ENCODE measurements at regions not wholly inside any gene's neighbourhood (a gene's known extent, or its start where the extent isn't known, plus 50 kb on each side); places are given as distances from the start of the nearest gene placed in this dataset.
"Not testable (repeated sequence)": the region's sequence is repeated elsewhere in the genome, so short reads cannot be mapped to it uniquely, and the experiment has no call there.

- no peak for DNase-seq
Measured at GRCh38 chr5:125912028-125912427, 511.2 kb upstream of the GRAMD2B start.

- DNase-seq: no peak
Measured at GRCh38 chr5:125913200-125913599, 510.0 kb upstream of the GRAMD2B start.

GRCh38 chr5:125914471-125914870 is 508.7 kb upstream of the GRAMD2B start:
- no peak for DNase-seq

GRCh38 chr5:125923958-125924357 is 499.3 kb upstream of the GRAMD2B start:
- not testable (repeated sequence) for DNase-seq

- no peak for DNase-seq
Measured at GRCh38 chr5:125926172-125926571, 497.0 kb upstream of the GRAMD2B start.

GRCh38 chr5:125928663-125929062 is 494.5 kb upstream of the GRAMD2B start:
- DNase-seq: no peak

- no peak for DNase-seq
Measured at GRCh38 chr5:125950012-125950615, 473.1 kb upstream of the GRAMD2B start.

- DNase-seq: no peak
Measured at GRCh38 chr5:125961150-125961549, 462.1 kb upstream of the GRAMD2B start.

GRCh38 chr5:125965577-125965976 is 457.6 kb upstream of the GRAMD2B start:
- no peak for DNase-seq

GRCh38 chr5:125967576-125967975 is 455.6 kb upstream of the GRAMD2B start:
- DNase-seq: no peak

GRCh38 chr5:125969011-125969813 is 454.0 kb upstream of the GRAMD2B start:
- no peak for DNase-seq

GRCh38 chr5:125969814-125970171 is 453.4 kb upstream of the GRAMD2B start:
- DNase-seq: no peak

- no peak for DNase-seq
Measured at GRCh38 chr5:125970631-125971307, 452.4 kb upstream of the GRAMD2B start.

GRCh38 chr5:125972706-125973105 is 450.5 kb upstream of the GRAMD2B start:
- no peak for DNase-seq

- DNase-seq: no peak
Measured at GRCh38 chr5:125974679-125975078, 448.5 kb upstream of the GRAMD2B start.

- DNase-seq: no peak
Measured at GRCh38 chr5:125976421-125977000, 446.7 kb upstream of the GRAMD2B start.

GRCh38 chr5:125978015-125978414 is 445.2 kb upstream of the GRAMD2B start:
- no peak for DNase-seq

- DNase-seq: no peak
Measured at GRCh38 chr5:125979636-125980035, 443.6 kb upstream of the GRAMD2B start.

- DNase-seq: no peak
Measured at GRCh38 chr5:125981016-125981415, 442.2 kb upstream of the GRAMD2B start.

GRCh38 chr5:125987677-125988255 is 435.4 kb upstream of the GRAMD2B start:
- peak; percentile 14 for DNase-seq

GRCh38 chr5:125992050-125992449 is 431.2 kb upstream of the GRAMD2B start:
- no peak for DNase-seq

- not testable (repeated sequence) for DNase-seq
Measured at GRCh38 chr5:125999271-126000030, 423.8 kb upstream of the GRAMD2B start.

- no peak for DNase-seq
Measured at GRCh38 chr5:126000507-126000906, 422.7 kb upstream of the GRAMD2B start.

Measured in DMS53 (cell line).